GM23248 (cell line): ENCODE measurements at regions not wholly inside any gene's neighbourhood (a gene's known extent, or its start where the extent isn't known, plus 50 kb on each side); places are given as distances from the start of the nearest gene placed in this dataset.

Experiments
- EZH2 ChIP-seq: fragments of 200-600 bp; sonication (generic); IDR thresholded peaks from 2 replicates; pipeline ENCODE4 v1.6.1; 2018; ENCODE audit warnings: antibody characterized with exemption, mild to moderate bottlenecking; ENCODE audit not compliant: insufficient read depth, poor library complexity, severe bottlenecking
- EZH2phosphoT487 ChIP-seq: fragments of 200-600 bp; sonication (generic); IDR thresholded peaks from 2 replicates; pipeline ENCODE4 v1.6.1; 2018; ENCODE audit warnings: antibody characterized with exemption, moderate library complexity, mild to moderate bottlenecking, low read depth; ENCODE audit not compliant: insufficient read depth

DNA sequence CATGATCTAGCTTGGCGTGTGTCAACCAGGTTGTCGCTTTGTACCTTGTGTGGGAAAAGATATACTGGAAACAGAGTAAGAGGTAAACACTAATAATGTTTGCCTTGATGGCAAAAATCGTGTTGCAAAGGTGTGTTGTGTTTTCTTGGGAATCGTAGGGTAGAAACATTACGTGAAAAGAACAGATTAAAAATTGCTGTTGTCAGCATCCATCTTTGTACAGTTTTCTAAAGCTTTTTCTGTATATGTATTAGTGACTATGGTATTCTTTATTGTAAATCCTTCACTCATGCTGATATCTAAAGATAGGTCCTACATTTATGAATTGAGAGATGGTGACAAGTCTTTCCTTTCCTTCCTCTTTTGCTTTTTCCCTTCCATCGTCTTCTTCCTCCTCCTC lies 116.9 kb downstream of the RPS12 start:
- TF ChIP-seq EZH2phosphoT487 (no peak), EZH2 (no peak)
